Skeletal muscle satellite cell (primary cell): ENCODE measurements at regions not wholly inside any gene's neighbourhood (a gene's known extent, or its start where the extent isn't known, plus 50 kb on each side); places are given as distances from the start of the nearest gene placed in this dataset.

Experiments used
- H3K27me3 ChIP-seq: 2 replicates; pipeline ENCODE4 v1.7.0; 2013; ENCODE audit warnings: low read length; ENCODE audit not compliant: control insufficient read depth, insufficient read depth
- H3K36me3 ChIP-seq: 2 replicates; pipeline ENCODE4 v1.7.0; 2013; ENCODE audit warnings: mild to moderate bottlenecking, control low read depth, low read length; ENCODE audit not compliant: insufficient read depth
- H3K4me1 ChIP-seq: 2 replicates; pipeline ENCODE4 v1.7.0; 2013; ENCODE audit warnings: low read length; ENCODE audit not compliant: control insufficient read depth, insufficient read depth
- H3K4me2 ChIP-seq: 2 replicates; pipeline ENCODE4 v1.7.0; 2013; ENCODE audit warnings: mild to moderate bottlenecking, low read length
- H3K4me3 ChIP-seq: 2 replicates; pipeline ENCODE4 v1.7.0; 2013; ENCODE audit warnings: low read length
- H3K9ac ChIP-seq: 2 replicates; pipeline ENCODE4 v1.7.0; 2013; ENCODE audit warnings: mild to moderate bottlenecking, low read depth, low read length, moderate library complexity
- H3K9me3 ChIP-seq: replicated peaks from 2 replicates; pipeline ENCODE4 v1.7.0; 2013; ENCODE audit warnings: mild to moderate bottlenecking, control low read depth, low read length

GRCh38 chr3:102183186-102183585, 251.6 kb upstream of the ZPLD1 start:
- no peaks in the 10 kb centered on the region for H3K27me3 ChIP-seq

GRCh38 chr3:102183623-102184022, 251.2 kb upstream of the ZPLD1 start:
- no peaks in the 10 kb centered on the region for H3K36me3 ChIP-seq
- no peaks in the 10 kb centered on the region for H3K9me3 ChIP-seq
- no peak overlapping the region for H3K9ac ChIP-seq
- no peak overlapping the region for H3K4me2 ChIP-seq
- no peak overlapping the region for H3K4me3 ChIP-seq
- no peaks in the 10 kb centered on the region for H3K27me3 ChIP-seq
- peaks cover 39% of the 10 kb centered on the region for H3K4me1 ChIP-seq

More at GRCh38 chr3:102183186-102183585, 251.6 kb upstream of the ZPLD1 start:
- no peak overlapping the region for H3K9ac ChIP-seq
- H3K4me3 ChIP-seq: no peak overlapping the region
- peaks cover 43% of the 10 kb centered on the region for H3K4me1 ChIP-seq
- no peaks in the 10 kb centered on the region for H3K36me3 ChIP-seq
- no peaks in the 10 kb centered on the region for H3K9me3 ChIP-seq
- H3K4me2 ChIP-seq: no peak overlapping the region

DNA sequence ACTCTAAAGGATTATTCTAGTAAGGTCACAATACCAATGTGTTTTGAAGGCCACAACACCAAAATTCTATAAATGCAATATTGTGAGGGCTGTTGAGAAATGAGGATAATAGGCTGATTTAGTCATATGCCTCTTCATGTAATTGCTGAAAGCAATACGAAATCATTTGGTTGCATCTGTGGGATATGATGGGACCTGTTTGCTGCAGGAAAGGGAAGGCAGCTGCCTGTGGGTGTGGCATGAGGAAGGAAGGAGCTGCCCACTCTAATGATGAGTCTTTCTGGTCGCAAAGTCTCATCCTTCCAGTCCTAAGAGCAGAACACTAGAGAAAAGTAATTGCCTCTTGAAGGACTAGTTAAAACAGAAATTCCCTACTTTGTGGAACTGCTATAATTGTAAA, 245.3 kb upstream of the ZPLD1 start:
- H3K4me2 ChIP-seq: peak overlapping the region; percentile 43
- no peaks in the 10 kb centered on the region for H3K27me3 ChIP-seq
- H3K9ac ChIP-seq: no peak overlapping the region
- no peaks in the 10 kb centered on the region for H3K9me3 ChIP-seq
- no peaks in the 10 kb centered on the region for H3K36me3 ChIP-seq
- H3K4me1 ChIP-seq: peaks cover 16% of the 10 kb centered on the region
- H3K4me3 ChIP-seq: no peak overlapping the region

GRCh38 chr3:102189956-102190723, 244.7 kb upstream of the ZPLD1 start:
- peak overlapping the region; percentile 43 for H3K4me2 ChIP-seq
- H3K36me3 ChIP-seq: no peaks in the 10 kb centered on the region
- H3K9ac ChIP-seq: no peak overlapping the region
- no peaks in the 10 kb centered on the region for H3K9me3 ChIP-seq
- H3K4me1 ChIP-seq: peaks cover 16% of the 10 kb centered on the region
- H3K4me3 ChIP-seq: peak overlapping the region; percentile 36
- no peaks in the 10 kb centered on the region for H3K27me3 ChIP-seq

DNA sequence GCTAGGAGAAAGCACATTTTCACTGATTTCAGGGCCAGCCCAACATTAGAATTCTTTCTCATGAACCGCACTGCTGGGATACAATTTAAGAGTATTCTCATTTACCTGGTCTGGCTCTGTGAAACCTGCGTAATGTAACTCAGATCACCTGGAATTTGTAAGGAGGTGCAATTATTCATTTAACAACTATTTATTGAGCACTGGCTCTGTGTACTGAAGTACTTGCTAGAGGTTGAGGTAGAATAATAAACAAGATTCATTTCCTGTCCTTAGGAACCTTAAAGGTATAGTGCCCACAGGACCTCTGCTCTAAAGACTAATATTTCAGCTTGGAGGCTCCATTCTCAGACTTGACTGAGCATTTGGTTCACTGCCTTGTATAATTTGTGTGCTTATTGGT, 242.2 kb upstream of the ZPLD1 start:
- H3K4me3 ChIP-seq: no peak overlapping the region
- H3K27me3 ChIP-seq: no peaks in the 10 kb centered on the region
- no peak overlapping the region for H3K4me2 ChIP-seq
- no peaks in the 10 kb centered on the region for H3K9me3 ChIP-seq
- peaks cover 16% of the 10 kb centered on the region for H3K4me1 ChIP-seq
- no peak overlapping the region for H3K9ac ChIP-seq
- no peaks in the 10 kb centered on the region for H3K36me3 ChIP-seq

- H3K4me2 ChIP-seq: no peak overlapping the region
- no peak overlapping the region for H3K4me3 ChIP-seq
- H3K27me3 ChIP-seq: no peaks in the 10 kb centered on the region
- H3K9me3 ChIP-seq: no peaks in the 10 kb centered on the region
- no peak overlapping the region for H3K9ac ChIP-seq
- H3K4me1 ChIP-seq: peaks cover 16% of the 10 kb centered on the region
- H3K36me3 ChIP-seq: no peaks in the 10 kb centered on the region
These were observed 241.6 kb upstream of the ZPLD1 start for GRCh38 chr3:102193255-102193654.

DNA sequence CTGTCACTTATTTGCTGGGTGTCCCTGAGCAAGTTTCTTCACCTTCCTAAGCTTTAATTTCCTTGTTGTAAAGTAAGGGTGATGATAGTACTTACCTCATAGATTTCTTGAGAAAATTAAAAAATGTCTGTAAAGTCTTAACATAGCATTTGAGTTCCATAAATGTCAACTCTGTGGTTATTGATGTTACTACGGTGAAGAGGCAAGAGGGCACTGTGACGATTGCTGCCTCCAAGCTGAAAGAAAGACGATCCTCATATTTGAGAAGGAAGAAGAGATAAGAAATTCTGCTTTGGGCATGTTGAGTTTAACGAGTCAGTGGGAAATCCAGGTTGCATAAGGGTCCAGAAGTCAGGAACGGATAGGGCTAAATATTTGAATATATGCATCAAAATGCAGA, 240.8 kb upstream of the ZPLD1 start:
- Histone ChIP-seq H3K36me3 (no peaks in the 10 kb centered on the region), H3K4me1 (peaks cover 16% of the 10 kb centered on the region), H3K9me3 (no peaks in the 10 kb centered on the region), H3K27me3 (no peaks in the 10 kb centered on the region), H3K9ac (no peak overlapping the region), H3K4me2 (no peak overlapping the region), H3K4me3 (no peak overlapping the region)

DNA sequence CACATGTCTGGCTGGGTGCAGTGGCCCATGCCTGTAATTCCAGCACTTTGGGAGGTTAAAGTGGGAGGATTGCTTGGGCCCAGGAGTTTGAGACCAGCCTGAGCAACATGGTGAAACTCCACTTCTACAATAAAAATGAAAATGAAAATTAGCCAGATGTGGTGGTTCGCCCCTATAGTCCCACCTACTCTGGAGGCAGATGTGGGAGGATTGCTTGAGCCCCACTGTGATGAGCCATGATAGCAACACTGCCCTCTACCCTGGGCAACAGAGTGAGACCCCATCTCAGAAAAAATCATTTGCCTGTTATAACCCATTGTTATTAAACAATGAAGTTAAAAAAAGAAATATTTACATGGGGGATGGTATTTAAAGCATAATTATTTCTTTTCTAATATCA, 240.1 kb upstream of the ZPLD1 start:
- Histone ChIP-seq H3K36me3 (no peaks in the 10 kb centered on the region), H3K9ac (no peak overlapping the region), H3K27me3 (no peaks in the 10 kb centered on the region), H3K4me3 (no peak overlapping the region), H3K9me3 (no peaks in the 10 kb centered on the region), H3K4me1 (peaks cover 9% of the 10 kb centered on the region), H3K4me2 (no peak overlapping the region)

DNA sequence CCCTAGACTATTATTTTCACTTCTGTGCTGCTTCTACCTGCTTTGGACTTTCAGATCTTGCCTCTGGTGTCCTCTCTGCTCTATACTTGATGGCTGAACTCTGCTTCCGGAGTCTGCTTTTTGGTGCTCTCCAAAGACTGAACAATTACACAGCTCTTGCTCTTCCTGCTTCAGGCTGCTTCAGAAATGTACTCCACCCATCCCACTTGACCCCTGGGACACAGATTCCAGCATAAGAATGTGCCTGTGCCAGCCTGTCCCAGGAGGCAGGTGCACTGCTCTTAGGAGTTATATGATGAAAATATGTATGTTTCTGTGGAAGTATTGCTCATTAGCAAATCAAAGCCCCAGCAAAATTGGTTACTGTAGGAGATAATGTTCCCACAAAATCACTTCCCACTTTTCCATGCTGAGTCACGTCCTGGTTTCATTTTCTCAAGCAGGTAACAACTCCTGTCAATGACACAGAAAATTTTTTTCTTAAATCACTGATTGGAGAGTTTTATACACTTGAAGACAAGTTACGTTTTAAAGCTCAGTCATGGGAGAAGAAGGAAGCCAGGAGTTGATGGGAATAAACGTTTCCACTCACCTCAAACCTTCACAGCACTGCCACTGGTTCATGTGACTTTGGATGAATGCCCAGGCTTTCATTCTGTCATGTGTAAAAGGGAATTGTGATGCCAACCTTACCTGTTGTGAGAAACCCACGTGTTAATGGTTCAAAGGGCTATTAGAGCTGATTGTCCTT, 239.4 kb upstream of the ZPLD1 start:
- Histone ChIP-seq H3K27me3 (no peaks in the 10 kb centered on the region), H3K9me3 (no peaks in the 10 kb centered on the region), H3K36me3 (no peaks in the 10 kb centered on the region), H3K9ac (no peak overlapping the region), H3K4me1 (peaks cover 3% of the 10 kb centered on the region), H3K4me2 (no peak overlapping the region), H3K4me3 (no peak overlapping the region)

DNA sequence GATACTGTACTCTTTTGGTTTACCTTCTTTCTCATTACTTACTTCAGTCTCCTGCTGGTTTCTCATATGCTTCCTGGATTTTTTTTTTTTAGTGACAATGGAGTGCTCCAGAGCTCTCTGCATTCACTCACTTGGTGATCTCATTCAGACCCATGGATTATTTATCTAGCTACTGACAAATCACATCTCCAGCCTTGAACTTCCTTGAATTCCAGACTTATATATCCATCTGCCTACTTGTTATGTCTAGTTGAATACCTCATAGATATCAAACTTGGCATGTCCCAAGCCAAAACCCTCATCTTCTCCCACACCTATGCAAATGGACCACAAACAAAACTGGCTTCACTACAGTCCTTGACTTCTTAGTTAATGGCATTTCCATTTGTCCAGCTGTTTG, 234.7 kb upstream of the ZPLD1 start:
- Histone ChIP-seq H3K4me1 (no peaks in the 10 kb centered on the region), H3K36me3 (no peaks in the 10 kb centered on the region), H3K27me3 (no peaks in the 10 kb centered on the region), H3K4me2 (no peak overlapping the region), H3K4me3 (no peak overlapping the region), H3K9ac (no peak overlapping the region), H3K9me3 (no peaks in the 10 kb centered on the region)

DNA sequence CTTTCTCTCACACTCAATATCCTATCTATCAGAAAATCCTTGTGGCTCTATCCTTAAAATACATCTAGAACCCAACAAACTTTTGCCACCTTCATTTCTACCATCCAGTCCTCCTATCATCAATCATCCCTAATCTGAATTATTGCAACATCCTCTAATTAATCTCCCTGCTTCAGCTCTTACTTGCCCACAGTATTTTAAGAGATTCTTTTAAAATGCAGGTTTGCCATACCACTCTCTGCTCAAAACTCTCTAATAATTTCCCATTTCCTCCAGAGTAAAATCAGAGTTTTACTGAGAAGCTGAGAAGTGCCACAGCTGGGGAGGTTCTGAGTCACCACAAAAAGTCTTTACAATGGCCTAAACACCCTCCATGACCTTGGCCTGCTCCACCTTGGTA, 234.3 kb upstream of the ZPLD1 start:
- Histone ChIP-seq H3K9ac (no peak overlapping the region), H3K4me2 (no peak overlapping the region), H3K9me3 (no peaks in the 10 kb centered on the region), H3K36me3 (no peaks in the 10 kb centered on the region), H3K27me3 (no peaks in the 10 kb centered on the region), H3K4me3 (no peak overlapping the region), H3K4me1 (no peaks in the 10 kb centered on the region)

DNA sequence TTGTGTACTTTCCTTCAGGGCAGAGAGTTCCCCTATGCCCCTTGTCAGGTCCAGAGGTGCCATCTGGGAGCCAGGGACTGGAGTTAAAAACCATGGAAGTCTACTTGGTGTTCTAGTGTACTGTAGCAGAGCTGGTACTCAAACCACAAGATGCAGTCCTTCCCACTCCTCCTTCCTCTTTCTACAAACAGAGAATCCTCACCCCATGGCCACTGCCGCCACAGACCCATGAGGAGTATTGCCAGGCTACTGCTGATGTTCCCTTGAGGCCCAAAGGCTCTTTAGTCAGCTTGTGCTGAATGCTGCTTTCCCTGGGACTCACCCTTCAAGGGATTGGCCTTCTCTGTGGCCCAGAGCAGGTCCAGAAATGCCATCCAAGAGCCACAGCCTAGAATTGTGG, 229.2 kb upstream of the ZPLD1 start:
- Histone ChIP-seq H3K4me1 (peaks cover 10% of the 10 kb centered on the region), H3K27me3 (no peaks in the 10 kb centered on the region), H3K9ac (no peak overlapping the region), H3K4me2 (no peak overlapping the region), H3K4me3 (no peak overlapping the region), H3K36me3 (no peaks in the 10 kb centered on the region), H3K9me3 (no peaks in the 10 kb centered on the region)
